ENCODE measurements at regions not wholly inside any gene's neighbourhood (a gene's known extent, or its start where the extent isn't known, plus 50 kb on each side); places are given as distances from the start of the nearest gene placed in this dataset.

DNA sequence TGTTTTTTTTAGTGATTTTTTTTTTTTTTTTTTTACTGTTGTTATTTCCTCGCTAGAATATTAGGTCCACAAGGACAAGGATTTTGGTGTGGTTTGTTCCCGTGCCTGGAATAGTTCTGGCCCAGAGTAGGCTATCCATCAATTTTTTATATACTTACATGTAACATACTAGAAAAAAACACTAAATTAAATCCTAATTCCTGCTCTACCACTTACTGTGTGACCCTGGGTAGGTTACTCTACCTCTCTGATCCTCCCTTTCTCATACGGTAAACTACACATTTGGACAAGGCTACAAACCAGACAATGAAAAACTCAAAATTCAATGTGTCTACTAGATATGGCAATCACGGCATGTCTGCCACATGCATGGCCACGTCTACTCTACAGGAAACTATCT is 141.3 kb upstream of the ABCA1 start:
- TF ChIP-seq CTCF (IDR thresholded peaks at IDR 0.05): no peak
- no peak for TF ChIP-seq POLR2A (IDR thresholded peaks at IDR 0.05)

Measured in body of pancreas (tissue), 4 donors.